Stimulated activated memory B cell treated with anti-CD40 and anti-IgM and Interleukin-4, amounts not matched to agents 10 μg/mL and 1 μg/mL and 100 μg/mL, for 72 hours (primary cell): ENCODE measurements at regions not wholly inside any gene's neighbourhood (a gene's known extent, or its start where the extent isn't known, plus 50 kb on each side); places are given as distances from the start of the nearest gene placed in this dataset.

ENCODE experiments used
- ATAC-seq: fragments of 150-1000 bp; cut with Tn5 transposase; 2 replicates; pipeline ENCODE4 v1.10.0; 2021
- H3K27ac Mint-ChIP-seq: one replicate; pipeline ENCODE4 v1.8.0; 2022; ENCODE audit warnings: mild to moderate bottlenecking, mixed read lengths
- H3K27me3 Mint-ChIP-seq: one replicate; pipeline ENCODE4 v1.8.0; 2022; ENCODE audit warnings: mixed read lengths
- H3K36me3 Mint-ChIP-seq: one replicate; pipeline ENCODE4 v1.8.0; 2022; ENCODE audit warnings: mixed read lengths
- H3K4me1 Mint-ChIP-seq: one replicate; pipeline ENCODE4 v1.8.0; 2022; ENCODE audit warnings: mixed read lengths
- H3K4me3 Mint-ChIP-seq: one replicate; pipeline ENCODE4 v1.8.0; 2022; ENCODE audit warnings: mild to moderate bottlenecking, moderate library complexity, mixed read lengths
- H3K9me3 Mint-ChIP-seq: one replicate; pipeline ENCODE4 v1.8.0; 2022; ENCODE audit warnings: mixed read lengths

DNA sequence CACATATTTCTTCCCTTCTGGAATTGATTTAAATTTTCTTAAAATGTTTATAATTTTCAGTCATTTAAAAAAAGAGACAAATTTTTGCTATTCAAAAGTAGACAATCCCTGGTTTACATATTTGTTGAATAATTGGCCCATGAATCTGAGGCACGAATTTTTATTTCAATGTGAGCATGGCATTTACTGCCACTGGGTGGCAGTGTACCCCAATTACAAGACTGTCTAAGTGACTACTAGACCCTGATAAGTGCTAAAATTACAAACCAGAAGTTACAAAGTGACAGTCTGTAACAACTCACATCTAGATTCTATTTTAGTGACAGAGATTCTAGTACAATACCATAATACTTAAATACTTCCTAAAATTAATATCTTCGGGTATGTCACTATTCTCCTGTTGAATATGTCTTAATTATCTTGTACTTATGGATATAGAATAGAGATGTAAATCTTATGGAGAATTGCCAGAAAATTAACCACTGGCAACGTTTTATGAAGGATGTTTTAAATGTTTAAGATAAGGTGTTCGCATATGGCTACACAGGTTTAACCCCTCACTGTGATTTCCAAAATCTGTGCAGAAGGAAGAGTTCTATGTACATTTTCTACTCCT, 235.8 kb downstream of the MAP2K4 start:
- Mint-ChIP-seq H3K36me3 (no peaks in the 10 kb centered on the region), H3K4me1 (peaks cover 5% of the 10 kb centered on the region), H3K9me3 (no peaks in the 10 kb centered on the region), H3K27ac (no peak overlapping the region), H3K4me3 (no peak overlapping the region), H3K27me3 (peaks cover 10% of the 10 kb centered on the region)
- ATAC-seq, result no peak

DNA sequence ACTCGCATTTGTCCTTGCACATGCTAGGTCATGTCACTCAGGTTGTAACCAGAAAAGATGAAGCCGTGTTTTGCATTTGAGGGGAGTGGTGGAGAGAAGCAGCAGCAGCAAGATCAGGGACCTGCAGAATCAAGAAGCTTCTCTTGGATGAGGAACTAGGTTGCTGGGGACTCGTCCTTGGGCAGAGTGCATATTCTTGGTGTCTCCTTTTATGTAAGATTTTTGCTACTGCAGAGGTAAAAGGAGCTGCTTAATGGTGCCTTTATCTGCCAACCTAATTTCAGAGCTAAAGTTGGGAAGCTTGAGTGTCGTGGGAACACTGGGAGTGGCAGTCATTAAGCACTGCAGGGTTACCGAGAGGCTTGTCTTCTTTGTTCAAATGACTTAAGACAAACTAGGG, 236.5 kb downstream of the MAP2K4 start:
- Mint-ChIP-seq H3K27me3 (peaks cover 8% of the 10 kb centered on the region), H3K27ac (no peak overlapping the region), H3K9me3 (no peaks in the 10 kb centered on the region), H3K4me3 (no peak overlapping the region), H3K36me3 (no peaks in the 10 kb centered on the region), H3K4me1 (peaks cover 5% of the 10 kb centered on the region)
- no peak for ATAC-seq

DNA sequence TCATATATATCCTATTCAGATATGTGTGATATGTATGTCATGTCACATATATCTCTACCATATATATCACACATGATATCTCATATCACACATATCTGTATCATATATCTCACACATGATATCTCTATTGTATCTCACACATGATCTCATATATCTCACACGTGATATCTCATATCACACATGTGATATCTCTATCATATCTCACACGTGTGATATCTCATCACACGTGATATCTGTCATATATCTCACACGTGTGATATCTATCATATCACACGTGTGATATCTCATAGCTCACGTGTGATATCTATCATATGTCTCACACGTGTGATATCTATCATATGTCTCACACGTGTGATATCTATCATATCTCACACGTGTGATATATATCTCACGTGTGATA, 240.7 kb downstream of the MAP2K4 start:
- ATAC-seq, result no peak
- Mint-ChIP-seq H3K36me3 (no peaks in the 10 kb centered on the region), H3K4me1 (peaks cover 5% of the 10 kb centered on the region), H3K27ac (no peak overlapping the region), H3K27me3 (peaks cover 8% of the 10 kb centered on the region), H3K9me3 (no peaks in the 10 kb centered on the region), H3K4me3 (no peak overlapping the region)

GRCh38 chr17:12269751-12270150, 249.1 kb downstream of the MAP2K4 start:
- H3K27me3 Mint-ChIP-seq, result no peaks in the 10 kb centered on the region
- no peaks in the 10 kb centered on the region for H3K9me3 Mint-ChIP-seq
- H3K36me3 Mint-ChIP-seq, result no peaks in the 10 kb centered on the region
- H3K4me3 Mint-ChIP-seq, result no peak overlapping the region
- no peak for ATAC-seq
- no peak overlapping the region for H3K27ac Mint-ChIP-seq
- H3K4me1 Mint-ChIP-seq, result no peaks in the 10 kb centered on the region

GRCh38 chr17:12277827-12278226, 257.1 kb downstream of the MAP2K4 start:
- Mint-ChIP-seq H3K4me3 (no peak overlapping the region), H3K27ac (no peak overlapping the region), H3K27me3 (no peaks in the 10 kb centered on the region), H3K4me1 (no peaks in the 10 kb centered on the region), H3K9me3 (no peaks in the 10 kb centered on the region), H3K36me3 (no peaks in the 10 kb centered on the region)
- ATAC-seq, result no peak

DNA sequence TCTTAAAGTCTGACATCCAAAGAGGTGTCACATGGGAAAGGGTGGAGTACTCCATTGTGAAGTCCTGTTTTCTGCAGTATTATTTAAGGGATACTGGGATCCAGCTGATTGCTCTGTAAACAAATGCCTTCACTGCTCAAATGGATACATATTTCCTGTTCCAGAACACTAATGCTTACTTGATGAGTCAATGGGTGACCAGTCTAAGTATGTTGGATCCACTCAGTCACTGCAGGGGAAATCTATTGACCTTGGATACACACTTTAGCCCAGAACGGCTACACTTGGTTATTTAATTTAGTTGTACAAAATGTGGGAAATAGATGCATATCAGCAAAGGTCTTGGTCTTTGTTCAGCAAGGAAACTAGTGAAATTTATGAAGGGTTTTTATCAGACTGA, 261.4 kb downstream of the MAP2K4 start:
- Mint-ChIP-seq H3K36me3 (no peaks in the 10 kb centered on the region), H3K9me3 (no peaks in the 10 kb centered on the region), H3K27me3 (no peaks in the 10 kb centered on the region), H3K4me1 (no peaks in the 10 kb centered on the region), H3K4me3 (no peak overlapping the region), H3K27ac (no peak overlapping the region)
- ATAC-seq, result no peak

DNA sequence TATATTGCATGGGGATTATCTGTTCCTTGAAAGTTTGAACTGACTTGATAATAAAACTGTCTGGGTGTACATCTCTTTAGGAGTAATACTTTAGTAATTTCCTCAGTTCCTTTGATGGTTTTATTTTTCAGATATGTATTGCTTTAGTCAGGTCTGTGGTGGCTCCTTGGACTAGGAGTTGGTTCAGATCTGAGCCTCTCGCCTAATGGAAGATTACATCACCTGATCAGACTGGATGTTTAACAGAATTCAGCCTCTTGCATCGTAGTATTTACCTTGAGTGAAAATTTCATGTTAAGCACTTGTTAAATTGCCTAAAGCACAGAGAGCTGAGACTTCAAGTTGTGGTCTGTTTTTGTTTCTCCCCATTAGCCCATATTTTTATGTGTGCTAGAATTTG, 267.3 kb downstream of the MAP2K4 start:
- no peak for ATAC-seq
- Mint-ChIP-seq H3K27me3 (no peaks in the 10 kb centered on the region), H3K4me1 (no peaks in the 10 kb centered on the region), H3K36me3 (no peaks in the 10 kb centered on the region), H3K4me3 (no peak overlapping the region), H3K27ac (no peak overlapping the region), H3K9me3 (no peaks in the 10 kb centered on the region)

DNA sequence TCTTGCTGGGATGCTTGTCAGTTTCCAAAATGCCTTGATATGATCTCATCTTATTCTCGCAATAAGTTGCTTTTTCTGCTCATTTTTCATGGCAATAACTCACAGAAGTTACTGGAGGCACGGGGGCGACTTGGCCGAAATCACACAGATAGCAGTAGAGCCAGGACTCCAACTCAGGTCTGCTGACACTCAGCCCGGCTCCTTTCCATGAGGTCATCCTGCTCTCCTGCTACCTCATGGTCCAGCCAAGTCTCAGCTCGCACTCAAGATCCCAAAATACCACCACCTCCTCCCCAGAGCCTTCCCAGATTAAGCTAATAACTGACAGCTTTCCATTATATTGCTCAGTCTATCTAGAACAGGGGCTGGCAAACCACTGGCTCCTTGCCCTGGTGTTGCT, 269.5 kb downstream of the MAP2K4 start:
- Mint-ChIP-seq H3K27ac (no peak overlapping the region), H3K36me3 (no peaks in the 10 kb centered on the region), H3K4me3 (no peak overlapping the region), H3K27me3 (no peaks in the 10 kb centered on the region), H3K4me1 (no peaks in the 10 kb centered on the region), H3K9me3 (no peaks in the 10 kb centered on the region)
- no peak for ATAC-seq

GRCh38 chr17:12296209-12296625, 275.5 kb downstream of the MAP2K4 start:
- no peak for ATAC-seq
- H3K4me1 Mint-ChIP-seq, result no peaks in the 10 kb centered on the region
- no peaks in the 10 kb centered on the region for H3K27me3 Mint-ChIP-seq

DNA sequence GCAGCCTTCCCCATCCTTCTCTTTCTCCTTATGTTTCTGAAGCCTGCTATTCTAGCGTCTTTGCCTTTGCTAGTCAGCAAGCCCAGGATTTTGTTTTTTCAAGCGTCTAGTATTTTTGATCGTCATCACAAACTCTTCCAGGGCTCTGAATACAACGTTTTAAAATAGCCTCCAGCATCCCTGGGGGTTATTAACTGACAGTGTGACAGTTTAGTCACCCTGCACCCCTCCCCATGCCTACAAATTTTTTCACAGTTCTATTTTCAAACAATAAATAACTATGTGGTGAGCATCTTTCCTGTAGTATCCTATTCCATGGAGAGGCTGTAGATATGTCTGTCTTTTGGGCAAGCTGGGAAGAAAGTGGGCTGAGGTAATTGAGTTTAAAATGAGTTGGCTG, 280.9 kb downstream of the MAP2K4 start:
- H3K9me3 Mint-ChIP-seq, result no peaks in the 10 kb centered on the region

More at GRCh38 chr17:12296209-12296625, 275.5 kb downstream of the MAP2K4 start:
- Mint-ChIP-seq H3K27ac (no peak overlapping the region), H3K4me3 (no peak overlapping the region), H3K9me3 (no peaks in the 10 kb centered on the region), H3K36me3 (no peaks in the 10 kb centered on the region)

DNA sequence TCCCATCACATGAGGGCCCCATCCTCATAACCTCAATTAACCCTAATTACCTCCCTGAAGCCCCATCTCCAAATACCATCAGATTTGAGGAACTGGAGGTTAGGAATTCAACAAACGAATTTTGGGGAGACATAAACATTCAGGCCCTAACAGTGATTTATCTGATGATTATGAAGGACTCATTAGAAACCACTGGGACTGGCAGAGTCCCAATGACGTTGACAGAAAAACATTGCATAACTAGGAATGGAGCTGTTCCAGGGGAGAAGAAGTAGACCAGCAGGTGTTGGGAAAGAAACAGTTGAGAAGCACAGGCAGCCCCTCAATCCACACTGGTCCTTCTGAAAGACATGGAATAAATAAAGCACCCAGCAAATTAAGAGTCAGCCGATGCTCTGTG, 282.0 kb downstream of the MAP2K4 start:
- Mint-ChIP-seq H3K4me1 (no peaks in the 10 kb centered on the region), H3K27ac (no peak overlapping the region), H3K9me3 (peaks cover 5% of the 10 kb centered on the region), H3K4me3 (no peak overlapping the region), H3K27me3 (peaks cover 7% of the 10 kb centered on the region), H3K36me3 (no peaks in the 10 kb centered on the region)
- ATAC-seq, result no peak

More for the DNA sequence above, 280.9 kb downstream of the MAP2K4 start:
- ATAC-seq, result no peak
- no peak overlapping the region for H3K27ac Mint-ChIP-seq
- no peaks in the 10 kb centered on the region for H3K27me3 Mint-ChIP-seq
- H3K36me3 Mint-ChIP-seq, result no peaks in the 10 kb centered on the region
- no peak overlapping the region for H3K4me3 Mint-ChIP-seq
- H3K4me1 Mint-ChIP-seq, result no peaks in the 10 kb centered on the region

DNA sequence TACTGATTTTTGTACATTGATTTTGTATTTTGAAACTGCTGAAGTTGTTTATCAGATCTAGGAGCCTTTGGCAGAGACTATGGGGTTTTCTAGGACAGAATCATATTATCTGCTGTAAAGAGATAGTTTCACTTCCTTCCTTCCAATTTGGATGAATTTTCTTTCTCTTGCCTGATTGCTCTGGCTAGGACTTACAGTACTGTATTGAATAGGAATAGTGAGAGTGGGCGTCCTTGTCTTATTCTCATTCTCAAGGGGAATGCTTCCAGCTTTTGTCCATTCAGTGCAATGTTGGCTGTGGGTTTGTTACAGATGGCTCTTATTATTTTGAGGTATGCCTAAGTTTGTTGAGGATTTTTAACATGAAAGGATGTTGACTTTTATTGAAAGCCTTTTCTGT, 290.1 kb downstream of the MAP2K4 start:
- H3K4me1 Mint-ChIP-seq, result no peaks in the 10 kb centered on the region
- no peak overlapping the region for H3K4me3 Mint-ChIP-seq
- H3K27me3 Mint-ChIP-seq, result peaks cover 27% of the 10 kb centered on the region
- H3K36me3 Mint-ChIP-seq, result peaks cover 6% of the 10 kb centered on the region
- peaks cover 30% of the 10 kb centered on the region for H3K9me3 Mint-ChIP-seq
- H3K27ac Mint-ChIP-seq, result no peak overlapping the region
- ATAC-seq, result no peak

GRCh38 chr17:12312692-12313091, 292.0 kb downstream of the MAP2K4 start:
- Mint-ChIP-seq H3K27ac (no peak overlapping the region), H3K27me3 (peaks cover 20% of the 10 kb centered on the region), H3K4me3 (no peak overlapping the region), H3K36me3 (peaks cover 6% of the 10 kb centered on the region), H3K4me1 (no peaks in the 10 kb centered on the region), H3K9me3 (peaks cover 25% of the 10 kb centered on the region)
- ATAC-seq, result no peak

DNA sequence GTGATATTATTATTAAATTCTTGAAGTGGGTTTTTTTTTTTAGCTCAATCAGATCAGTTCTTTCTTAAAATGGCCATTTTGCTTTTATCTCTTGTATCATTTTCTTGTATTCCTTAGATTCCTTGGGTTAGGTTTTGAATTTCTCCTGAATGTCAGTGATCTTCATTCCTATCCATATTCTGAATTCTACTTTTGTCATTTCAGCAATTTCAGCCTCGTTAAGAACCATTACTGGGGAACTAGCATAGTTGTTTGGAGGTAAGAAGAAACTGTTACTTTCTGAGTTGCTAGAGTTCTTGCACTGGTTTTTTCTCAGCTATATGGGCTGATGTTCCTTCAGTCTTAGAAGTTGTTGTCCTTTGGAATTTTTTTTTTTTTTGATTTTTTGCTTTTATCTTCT, 293.1 kb downstream of the MAP2K4 start:
- Mint-ChIP-seq H3K27ac (no peak overlapping the region), H3K4me1 (no peaks in the 10 kb centered on the region), H3K36me3 (peaks cover 6% of the 10 kb centered on the region), H3K9me3 (peaks cover 25% of the 10 kb centered on the region), H3K4me3 (no peak overlapping the region), H3K27me3 (peaks cover 17% of the 10 kb centered on the region)
- no peak for ATAC-seq

GRCh38 chr17:12316021-12316420, 295.3 kb downstream of the MAP2K4 start:
- peaks cover 6% of the 10 kb centered on the region for H3K36me3 Mint-ChIP-seq
- H3K4me3 Mint-ChIP-seq, result no peak overlapping the region
- H3K27me3 Mint-ChIP-seq, result peaks cover 14% of the 10 kb centered on the region
- H3K27ac Mint-ChIP-seq, result no peak overlapping the region
- H3K9me3 Mint-ChIP-seq, result peaks cover 25% of the 10 kb centered on the region
- no peaks in the 10 kb centered on the region for H3K4me1 Mint-ChIP-seq
- ATAC-seq, result no peak

- ATAC-seq, result no peak
Observed at GRCh38 chr17:12318571-12319266, 298.0 kb downstream of the MAP2K4 start.

More at GRCh38 chr17:12318571-12319266, 298.0 kb downstream of the MAP2K4 start:
- Mint-ChIP-seq H3K36me3 (no peaks in the 10 kb centered on the region), H3K9me3 (peaks cover 5% of the 10 kb centered on the region), H3K27me3 (no peaks in the 10 kb centered on the region), H3K4me1 (no peaks in the 10 kb centered on the region), H3K27ac (no peak overlapping the region), H3K4me3 (no peak overlapping the region)
